HG03571 (cell line): ENCODE measurements at regions not wholly inside any gene's neighbourhood (a gene's known extent, or its start where the extent isn't known, plus 50 kb on each side); places are given as distances from the start of the nearest gene placed in this dataset.

Source experiments
- ATAC-seq: cut with Tn5 transposase; IDR thresholded peaks from one replicate; pipeline ENCODE4 v1.9.1; 2021; ENCODE audit not compliant: unreplicated experiment

DNA sequence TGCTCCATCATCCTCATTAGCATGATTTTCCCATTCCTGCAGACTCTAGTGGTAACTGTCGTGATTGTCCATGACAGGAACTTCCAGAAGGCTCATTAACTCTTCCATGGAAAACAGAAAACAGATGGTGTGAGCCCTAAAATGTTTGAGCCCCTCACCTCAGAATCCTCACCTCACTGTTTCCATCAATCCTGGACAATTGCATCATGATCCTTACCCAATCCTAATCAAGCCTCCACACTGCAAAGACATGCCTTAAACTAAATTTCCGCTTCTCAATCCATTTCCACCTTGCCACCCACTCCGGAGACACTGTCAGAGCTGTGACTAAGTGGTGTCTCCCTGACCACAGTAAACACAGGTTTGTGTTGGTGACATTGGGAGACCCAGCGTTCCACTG, 311.0 kb upstream of the JARID2 start:
- no peak for ATAC-seq

- ATAC-seq: no peak
Measured at GRCh38 chr6:14936861-14937260, 309.0 kb upstream of the JARID2 start.

DNA sequence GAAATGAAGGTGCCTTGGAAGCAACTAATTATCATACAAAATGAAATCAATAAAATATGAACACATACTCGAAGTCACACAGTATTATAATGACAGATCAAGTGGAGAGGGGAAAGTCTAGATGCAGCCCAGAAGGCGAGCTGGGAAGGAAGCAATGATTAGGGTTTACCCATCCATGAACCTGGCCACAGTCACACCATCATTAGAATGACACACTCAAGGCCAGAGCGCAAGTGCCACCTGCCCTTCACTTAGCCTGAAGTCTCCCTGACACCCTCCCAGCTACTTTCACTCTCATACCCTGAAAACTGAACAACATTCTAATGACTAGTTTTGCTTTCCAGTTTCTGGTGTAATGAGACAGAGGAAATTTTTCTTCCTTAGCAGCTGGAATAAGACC, 302.8 kb upstream of the JARID2 start:
- no peak for ATAC-seq

- ATAC-seq: no peak
Measured at GRCh38 chr6:14944593-14944992, 301.3 kb upstream of the JARID2 start.

GRCh38 chr6:14945461-14946185, 300.2 kb upstream of the JARID2 start:
- no peak for ATAC-seq

DNA sequence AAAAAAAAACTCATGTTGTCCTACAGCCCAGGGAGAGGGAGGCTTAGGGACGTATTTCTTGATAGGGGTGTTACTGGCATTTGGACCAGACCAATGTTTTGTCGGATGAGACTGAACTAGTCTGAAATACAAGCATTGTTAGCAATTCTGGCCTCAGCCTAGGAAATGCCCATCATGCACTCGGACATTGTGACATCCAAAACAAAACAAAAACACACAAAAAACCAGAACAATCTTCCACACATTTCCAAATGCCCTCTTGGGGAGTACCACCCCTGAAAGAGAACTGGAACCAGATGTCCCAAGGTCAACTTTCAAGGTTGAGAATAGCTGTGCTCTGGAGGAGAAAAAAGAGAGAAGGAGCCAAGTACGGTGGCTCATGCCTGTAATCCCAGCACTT, 299.1 kb upstream of the JARID2 start:
- ATAC-seq: no peak

- no peak for ATAC-seq
Measured at GRCh38 chr6:14948586-14949245, 297.2 kb upstream of the JARID2 start.

DNA sequence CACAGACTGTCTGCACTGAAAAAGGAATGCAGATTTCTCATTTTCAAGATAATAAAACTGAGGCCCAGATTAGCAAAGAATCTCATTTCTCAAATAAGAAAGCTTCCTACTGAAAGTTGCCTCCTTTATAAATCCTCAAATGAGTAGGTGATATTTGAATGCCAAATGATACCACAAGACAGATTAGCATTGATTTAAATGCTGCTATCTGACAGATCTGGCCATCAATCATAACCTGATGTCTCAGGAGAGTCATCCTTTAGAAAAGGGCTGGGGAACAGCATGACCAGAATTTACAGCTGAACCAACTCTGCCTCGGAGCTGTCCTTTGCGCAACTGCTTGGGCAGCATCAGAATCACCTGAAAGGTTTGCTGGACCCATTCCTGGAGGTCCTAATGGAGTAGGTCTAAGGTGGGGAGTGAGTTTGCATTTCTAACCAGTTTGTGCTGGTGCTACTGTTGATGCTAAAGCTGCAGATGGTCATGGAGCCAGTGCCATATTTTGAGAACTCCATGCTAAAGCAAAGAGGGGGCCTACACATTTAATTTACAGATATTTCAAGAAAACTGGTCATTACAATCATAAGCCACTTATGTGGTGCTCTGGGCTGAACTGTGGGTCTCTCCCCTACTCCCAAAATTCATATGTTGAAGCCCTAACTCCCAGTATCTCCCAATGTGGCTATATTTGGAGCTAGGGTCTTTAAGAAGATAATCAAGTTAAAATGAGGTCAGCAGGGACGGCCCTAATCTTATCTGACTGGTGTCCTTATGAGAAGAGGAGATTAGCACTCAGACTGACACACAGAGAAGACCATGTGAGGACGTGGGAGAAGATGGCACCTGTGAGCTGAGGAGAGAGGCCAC, 295.5 kb upstream of the JARID2 start:
- no peak for ATAC-seq

- no peak for ATAC-seq
Measured at GRCh38 chr6:14950970-14951276, 294.9 kb upstream of the JARID2 start.

- no peak for ATAC-seq
Measured at GRCh38 chr6:14951704-14952103, 294.2 kb upstream of the JARID2 start.

- no peak for ATAC-seq
Measured at GRCh38 chr6:14953836-14954235, 292.0 kb upstream of the JARID2 start.

- no peak for ATAC-seq
Measured at GRCh38 chr6:14957355-14958059, 288.4 kb upstream of the JARID2 start.

DNA sequence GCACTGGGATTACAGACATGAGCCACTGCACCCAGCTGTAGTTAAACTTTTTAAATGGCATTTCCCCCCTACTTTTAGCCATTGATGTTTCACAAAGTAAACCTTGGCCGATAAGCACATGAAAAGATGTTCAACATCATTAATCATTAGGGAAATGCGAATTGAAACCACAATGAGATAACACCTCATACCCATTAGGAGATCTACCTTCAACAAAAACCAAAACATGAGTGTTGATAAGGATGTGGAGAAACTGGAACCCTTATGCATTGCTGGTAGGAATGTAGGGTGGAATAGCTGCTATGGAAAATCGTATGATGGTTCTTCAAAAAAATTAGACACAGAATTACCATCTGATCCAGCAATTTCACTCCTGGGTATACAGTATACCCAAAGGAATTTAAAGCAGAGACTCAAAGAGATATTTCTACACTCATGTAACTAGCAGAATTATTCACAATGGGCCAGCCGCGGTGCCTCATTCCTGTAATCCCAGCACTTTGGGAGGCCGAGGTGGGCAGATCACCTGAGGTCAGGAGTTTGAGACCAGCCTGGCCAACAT, 286.5 kb upstream of the JARID2 start:
- ATAC-seq: no peak

DNA sequence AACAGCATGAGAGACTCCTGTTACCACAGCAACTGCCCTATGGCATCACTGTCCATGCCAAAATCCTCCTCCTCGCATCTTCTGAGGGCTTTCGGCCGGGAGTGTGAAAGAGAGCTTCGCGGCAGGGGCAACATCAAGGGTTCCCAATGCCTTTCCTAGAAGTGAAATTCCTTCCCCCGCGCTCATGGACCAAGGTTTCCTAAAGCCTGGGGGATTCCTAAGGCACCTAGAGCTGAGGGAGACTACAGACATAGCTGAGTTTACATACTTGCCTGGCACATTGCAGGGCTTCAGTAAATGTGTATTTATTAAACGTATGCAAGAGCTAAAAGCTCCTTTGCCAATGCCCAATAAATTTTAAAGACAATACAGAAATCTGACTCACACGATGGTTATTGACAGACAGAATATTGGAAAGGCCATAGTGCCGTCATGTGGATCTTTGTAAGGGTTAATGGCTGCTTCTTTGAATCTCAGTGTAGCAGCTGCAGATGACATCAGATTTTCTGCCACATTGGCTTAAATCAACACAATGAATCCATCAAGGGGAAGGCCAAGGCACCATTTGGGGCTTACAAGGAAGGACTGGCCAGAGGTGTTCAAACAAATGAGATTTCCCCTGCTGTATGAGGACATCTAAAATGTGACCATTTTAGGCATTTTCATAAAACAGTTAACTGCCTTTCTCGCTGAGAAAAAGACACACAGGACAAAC, 281.2 kb upstream of the JARID2 start:
- no peak for ATAC-seq

GRCh38 chr6:14965424-14966075, 280.3 kb upstream of the JARID2 start:
- ATAC-seq: no peak

GRCh38 chr6:14966096-14966905, 279.6 kb upstream of the JARID2 start:
- no peak for ATAC-seq

GRCh38 chr6:14966906-14967711, 278.8 kb upstream of the JARID2 start:
- no peak for ATAC-seq

GRCh38 chr6:14968056-14968637, 277.7 kb upstream of the JARID2 start:
- no peak for ATAC-seq
